Right renal cortex interstitium (tissue), 3 donors: ENCODE measurements at regions not wholly inside any gene's neighbourhood (a gene's known extent, or its start where the extent isn't known, plus 50 kb on each side); places are given as distances from the start of the nearest gene placed in this dataset.

Experiments used
- DNase-seq, 3 donors: peaks; one replicate each; pipeline ENCODE4 v3.0.0-alpha.2; 2013; ENCODE audit warnings: low read depth in 3 of 3, low spot score in 2 of 3

GRCh38 chr7:10704653-10705052, 269.0 kb upstream of the PHF14 start:
- no peak for DNase-seq

GRCh38 chr7:10706875-10707493, 266.7 kb upstream of the PHF14 start:
- DNase-seq = no peak

GRCh38 chr7:10707519-10707918, 266.2 kb upstream of the PHF14 start:
- no peak for DNase-seq

- peak in 1 of 3 donors; percentile 21 for DNase-seq
Observed at GRCh38 chr7:10708447-10708846, 265.2 kb upstream of the PHF14 start.

- DNase-seq = no peak
Observed at GRCh38 chr7:10718768-10719167, 254.9 kb upstream of the PHF14 start.

- DNase-seq = no peak
Observed at GRCh38 chr7:10720042-10720441, 253.6 kb upstream of the PHF14 start.

- no peak for DNase-seq
Observed at GRCh38 chr7:10721289-10721688, 252.4 kb upstream of the PHF14 start.

- DNase-seq = no peak
Observed at GRCh38 chr7:10723832-10724231, 249.8 kb upstream of the PHF14 start.

- no peak for DNase-seq
Observed at GRCh38 chr7:10724449-10724848, 249.2 kb upstream of the PHF14 start.

- DNase-seq = no peak
Observed at GRCh38 chr7:10727636-10728035, 246.0 kb upstream of the PHF14 start.

- DNase-seq = no peak
Observed at GRCh38 chr7:10731253-10731773, 242.4 kb upstream of the PHF14 start.

GRCh38 chr7:10733747-10734146, 239.9 kb upstream of the PHF14 start:
- DNase-seq = no peak

GRCh38 chr7:10734595-10734994, 239.1 kb upstream of the PHF14 start:
- no peak for DNase-seq

GRCh38 chr7:10739401-10739800, 234.3 kb upstream of the PHF14 start:
- DNase-seq = no peak

GRCh38 chr7:10740805-10741204, 232.9 kb upstream of the PHF14 start:
- no peak for DNase-seq

GRCh38 chr7:10756981-10757380, 216.7 kb upstream of the PHF14 start:
- DNase-seq = no peak

- no peak for DNase-seq
Observed at GRCh38 chr7:10759120-10759519, 214.6 kb upstream of the PHF14 start.

- no peak for DNase-seq
Observed at GRCh38 chr7:10767771-10768170, 205.9 kb upstream of the PHF14 start.

GRCh38 chr7:10770176-10770575, 203.5 kb upstream of the PHF14 start:
- no peak for DNase-seq

GRCh38 chr7:10773430-10773829, 200.2 kb upstream of the PHF14 start:
- DNase-seq = no peak

- DNase-seq = no peak
Observed at GRCh38 chr7:10779465-10780399, 193.9 kb upstream of the PHF14 start.

- no peak for DNase-seq
Observed at GRCh38 chr7:10780400-10780747, 193.3 kb upstream of the PHF14 start.
